C4-2B (cell line): ENCODE measurements at regions not wholly inside any gene's neighbourhood (a gene's known extent, or its start where the extent isn't known, plus 50 kb on each side); places are given as distances from the start of the nearest gene placed in this dataset.

Experiments used
- H3K27ac ChIP-seq: fragments of 450-650 bp; 2 replicates; pipeline ENCODE4 v1.5.1; 2017
- CTCF ChIP-seq: fragments of 450-650 bp; conservative IDR thresholded peaks from 2 replicates; pipeline ENCODE4 v1.5.1; 2017; ENCODE audit warnings: mild to moderate bottlenecking
- ZFX ChIP-seq: fragments of 450-650 bp; IDR thresholded peaks from 2 replicates; pipeline ENCODE4 v1.6.1; 2017

- TF ChIP-seq CTCF (no peak), ZFX (no peak)
- no peak overlapping the region for H3K27ac ChIP-seq
Measured at GRCh38 chr9:99345942-99346341, 123.9 kb downstream of the SEC61B start.

- no peak overlapping the region for H3K27ac ChIP-seq
- TF ChIP-seq ZFX (no peak), CTCF (no peak)
Measured at GRCh38 chr9:99347568-99347967, 125.5 kb downstream of the SEC61B start.

GRCh38 chr9:99348289-99348688 lies 126.2 kb downstream of the SEC61B start:
- TF ChIP-seq ZFX (no peak), CTCF (no peak)
- no peak overlapping the region for H3K27ac ChIP-seq

GRCh38 chr9:99349870-99350269 lies 127.8 kb downstream of the SEC61B start:
- H3K27ac ChIP-seq = no peak overlapping the region
- TF ChIP-seq ZFX (no peak), CTCF (no peak)

GRCh38 chr9:99350461-99350860 lies 128.4 kb downstream of the SEC61B start:
- TF ChIP-seq ZFX (no peak), CTCF (no peak)
- no peak overlapping the region for H3K27ac ChIP-seq

GRCh38 chr9:99351647-99352046 lies 129.6 kb downstream of the SEC61B start:
- TF ChIP-seq ZFX (no peak), CTCF (peak; percentile 17; the same call in 1 of the 2 replicates)
- H3K27ac ChIP-seq = no peak overlapping the region

GRCh38 chr9:99352826-99353225 lies 130.7 kb downstream of the SEC61B start:
- no peak for TF ChIP-seq CTCF
- TF ChIP-seq ZFX = no peak
- no peak overlapping the region for H3K27ac ChIP-seq
